K562 (cell line): ENCODE measurements at regions not wholly inside any gene's neighbourhood (a gene's known extent, or its start where the extent isn't known, plus 50 kb on each side); places are given as distances from the start of the nearest gene placed in this dataset.
A peak's percentile ranks its signal among the peaks of the same experiment; 100 is the strongest.

Source experiments
- ARID1B ChIP-seq: fragments of 450-650 bp; IDR thresholded peaks from 2 replicates; pipeline ENCODE4 v1.6.1; 2016; ENCODE audit warnings: antibody characterized with exemption, mild to moderate bottlenecking, inconsistent platforms
- CTBP1 ChIP-seq: fragments of 450-650 bp; IDR thresholded peaks from 2 replicates; pipeline ENCODE4 v1.6.1; 2016; ENCODE audit warnings: borderline replicate concordance
- CXXC5 ChIP-seq: fragments of 250-450 bp; sonication (Bioruptor Pico); IDR thresholded peaks from 2 replicates; pipeline ENCODE4 v1.8.0; 2022; ENCODE audit warnings: inconsistent platforms, mild to moderate bottlenecking, moderate library complexity
- GTF2A2 ChIP-seq: IDR thresholded peaks from 2 replicates; pipeline ENCODE4 v1.6.1; 2016; ENCODE audit warnings: mild to moderate bottlenecking, missing genetic modification characterization, missing compliant biosample characterization
- L3MBTL2 ChIP-seq: fragments of 450-650 bp; IDR thresholded peaks from 2 replicates; pipeline ENCODE4 v1.6.1; 2016; ENCODE audit warnings: mild to moderate bottlenecking, moderate library complexity
- NR2C2 ChIP-seq, 2 experiments: fragments of 200-800 bp in 1 of 2; sonication (Bioruptor generic) in 1 of 2; sonication (generic) in 1 of 2; formaldehyde crosslinking in 1 of 2; IDR thresholded peaks; 2 replicates each; pipeline versions ENCODE4 v1.6.1 to v1.8.0; 2016 to 2022; ENCODE audit warnings: mild to moderate bottlenecking in 1 of 2, missing compliant biosample characterization in 1 of 2, missing genetic modification characterization in 1 of 2, missing genetic modification reagents in 1 of 2
- NRF1 ChIP-seq, 2 experiments: fragments of 450-650 bp; IDR thresholded peaks in 1 of 2; conservative IDR thresholded peaks in 1 of 2; 2 replicates each; pipeline ENCODE4 v1.6.1; 2014; ENCODE audit warnings: mild to moderate bottlenecking in 2 of 2
- STAT5B ChIP-seq: fragments of 250-450 bp; sonication (Bioruptor Pico); IDR thresholded peaks from 2 replicates; pipeline ENCODE4 v1.8.0; 2021; ENCODE audit warnings: mild to moderate bottlenecking, inconsistent platforms
- TAL1 ChIP-seq: fragments of 450-650 bp; IDR thresholded peaks from 2 replicates; pipeline ENCODE4 v1.6.1; 2016; ENCODE audit warnings: mild to moderate bottlenecking
- ZNF384 ChIP-seq: IDR thresholded peaks from 2 replicates; pipeline ENCODE4 v1.6.1; 2012; ENCODE audit warnings: low read depth, low read length, improper control_type of control experiment
- TF ChIP-seq, protein P1 (sequence below): fragments of 250-450 bp; sonication (Bioruptor Pico); IDR thresholded peaks from 2 replicates; pipeline ENCODE4 v1.5.0; 2021
- TF ChIP-seq, protein P2 (sequence below): fragments of 200-800 bp; sonication (Bioruptor generic); IDR thresholded peaks from 2 replicates; pipeline ENCODE4 v1.6.1; 2017; ENCODE audit warnings: missing genetic modification characterization, missing compliant biosample characterization
- TF ChIP-seq, protein P3 (sequence below): fragments of 250-450 bp; sonication (Bioruptor Pico); IDR thresholded peaks from 2 replicates; pipeline ENCODE4 v1.5.0; 2021; ENCODE audit warnings: mild to moderate bottlenecking, moderate library complexity
- TF ChIP-seq, protein P4 (sequence below): fragments of 450-650 bp; conservative IDR thresholded peaks from 2 replicates; pipeline ENCODE4 v1.6.1; 2016; ENCODE audit warnings: missing genetic modification characterization, low read depth, mild to moderate bottlenecking, missing compliant biosample characterization, moderate library complexity

DNA sequence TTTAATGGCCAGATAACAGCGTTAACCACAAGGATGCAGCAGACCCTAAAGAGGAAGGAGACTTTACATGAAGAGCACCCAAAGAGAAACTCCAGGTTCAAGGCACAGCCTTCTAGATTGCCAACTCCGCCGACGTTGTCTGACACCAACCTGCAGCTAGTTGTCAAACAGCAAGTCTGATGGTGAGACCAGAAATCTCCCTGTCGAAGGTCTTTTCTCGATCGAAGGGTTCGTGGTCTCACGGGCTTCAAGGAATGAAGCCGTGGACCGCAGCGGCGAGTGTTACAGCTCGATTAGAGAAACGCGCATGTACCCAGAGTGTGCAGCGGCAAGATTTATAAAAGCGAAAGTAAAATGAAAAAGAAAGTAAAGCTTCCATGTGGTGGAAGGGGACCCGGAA is 656.3 kb downstream of the XIRP2 start (continued):
- no peak for TF ChIP-seq GTF2A2 (tag)
- TF ChIP-seq L3MBTL2: peak; percentile 59
- peak; percentile 44; the same call in 1 of the 2 replicates for TF ChIP-seq ZNF384
- TF ChIP-seq CTBP1: 0 out of 2 replicates have a peak, but pooled peaks have one; percentile 30
- TF ChIP-seq, protein P1, sequence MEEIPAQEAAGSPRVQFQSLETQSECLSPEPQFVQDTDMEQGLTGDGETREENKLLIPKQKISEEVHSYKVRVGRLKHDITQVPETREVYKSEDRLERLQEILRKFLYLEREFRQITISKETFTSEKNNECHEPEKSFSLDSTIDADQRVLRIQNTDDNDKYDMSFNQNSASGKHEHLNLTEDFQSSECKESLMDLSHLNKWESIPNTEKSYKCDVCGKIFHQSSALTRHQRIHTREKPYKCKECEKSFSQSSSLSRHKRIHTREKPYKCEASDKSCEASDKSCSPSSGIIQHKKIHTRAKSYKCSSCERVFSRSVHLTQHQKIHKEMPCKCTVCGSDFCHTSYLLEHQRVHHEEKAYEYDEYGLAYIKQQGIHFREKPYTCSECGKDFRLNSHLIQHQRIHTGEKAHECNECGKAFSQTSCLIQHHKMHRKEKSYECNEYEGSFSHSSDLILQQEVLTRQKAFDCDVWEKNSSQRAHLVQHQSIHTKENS (CRISPR knock-in tag): no peak
- TF ChIP-seq STAT5B: no peak
- TF ChIP-seq, protein P2, sequence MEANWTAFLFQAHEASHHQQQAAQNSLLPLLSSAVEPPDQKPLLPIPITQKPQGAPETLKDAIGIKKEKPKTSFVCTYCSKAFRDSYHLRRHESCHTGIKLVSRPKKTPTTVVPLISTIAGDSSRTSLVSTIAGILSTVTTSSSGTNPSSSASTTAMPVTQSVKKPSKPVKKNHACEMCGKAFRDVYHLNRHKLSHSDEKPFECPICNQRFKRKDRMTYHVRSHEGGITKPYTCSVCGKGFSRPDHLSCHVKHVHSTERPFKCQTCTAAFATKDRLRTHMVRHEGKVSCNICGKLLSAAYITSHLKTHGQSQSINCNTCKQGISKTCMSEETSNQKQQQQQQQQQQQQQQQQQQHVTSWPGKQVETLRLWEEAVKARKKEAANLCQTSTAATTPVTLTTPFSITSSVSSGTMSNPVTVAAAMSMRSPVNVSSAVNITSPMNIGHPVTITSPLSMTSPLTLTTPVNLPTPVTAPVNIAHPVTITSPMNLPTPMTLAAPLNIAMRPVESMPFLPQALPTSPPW: no peak
- TF ChIP-seq NR2C2 (CRISPR knock-in tag; IDR thresholded peaks at IDR 0.05): no peak
- peak; percentile 47; the same call in 1 of the 2 replicates for TF ChIP-seq NR2C2 (tag; IDR thresholded peaks at IDR 0.05)
- TF ChIP-seq, protein P3, sequence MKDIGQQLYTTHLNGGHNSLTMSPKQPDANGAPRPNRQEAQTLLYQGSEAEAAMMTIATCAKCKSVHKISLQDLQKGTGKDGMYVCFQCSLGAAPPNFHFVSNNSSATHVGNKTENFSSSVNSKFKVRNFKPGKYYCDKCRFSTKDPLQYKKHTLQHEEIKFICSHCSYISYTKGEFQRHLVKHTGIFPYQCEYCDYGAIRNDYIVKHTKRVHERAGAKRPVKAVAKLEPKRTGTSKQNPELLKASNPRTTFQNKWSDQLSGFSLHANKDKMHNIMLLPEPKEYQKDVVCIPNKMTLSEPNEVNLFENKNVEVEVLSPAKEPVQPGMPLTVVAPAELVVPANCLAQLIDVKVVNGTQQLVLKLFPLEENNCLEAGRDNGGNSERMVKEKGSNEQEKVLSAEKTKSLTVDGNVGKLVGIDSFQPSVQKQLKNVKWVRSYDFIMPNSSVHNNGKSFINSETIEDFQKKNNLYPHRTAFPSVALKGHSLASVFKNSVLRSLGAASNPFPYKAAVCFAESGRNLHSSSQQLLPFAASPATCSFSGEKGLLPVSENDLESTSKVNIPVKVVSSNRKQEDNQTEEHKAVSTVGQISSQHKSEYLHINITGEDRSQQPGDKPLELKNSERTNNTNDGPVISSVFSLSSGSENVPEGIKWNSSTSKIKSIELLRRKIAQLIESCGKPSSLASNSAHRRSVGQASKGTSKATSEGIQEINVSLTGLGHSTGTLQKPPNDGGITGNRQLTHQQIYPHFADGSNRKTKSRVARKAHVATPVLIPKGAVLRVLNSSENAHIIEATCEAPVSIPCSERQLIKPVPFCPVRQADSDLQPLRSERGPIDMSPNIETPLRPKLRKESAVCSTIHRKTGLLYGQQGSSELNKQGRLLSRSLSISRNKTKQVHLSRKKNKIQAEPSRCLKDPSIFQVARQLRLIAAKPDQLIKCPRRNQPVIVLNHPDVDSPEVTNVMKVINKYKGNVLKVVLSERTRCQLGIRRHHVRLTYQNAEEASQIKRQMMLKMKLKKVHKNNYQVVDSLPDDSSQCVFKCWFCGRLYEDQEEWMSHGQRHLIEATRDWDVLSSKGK (CRISPR knock-in tag): no peak
- TF ChIP-seq CXXC5: peak; percentile 57
- TF ChIP-seq, protein P4, sequence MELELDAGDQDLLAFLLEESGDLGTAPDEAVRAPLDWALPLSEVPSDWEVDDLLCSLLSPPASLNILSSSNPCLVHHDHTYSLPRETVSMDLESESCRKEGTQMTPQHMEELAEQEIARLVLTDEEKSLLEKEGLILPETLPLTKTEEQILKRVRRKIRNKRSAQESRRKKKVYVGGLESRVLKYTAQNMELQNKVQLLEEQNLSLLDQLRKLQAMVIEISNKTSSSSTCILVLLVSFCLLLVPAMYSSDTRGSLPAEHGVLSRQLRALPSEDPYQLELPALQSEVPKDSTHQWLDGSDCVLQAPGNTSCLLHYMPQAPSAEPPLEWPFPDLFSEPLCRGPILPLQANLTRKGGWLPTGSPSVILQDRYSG: 0 out of 2 replicates have a peak, but pooled peaks have one; percentile 54
- peak; percentile 51; the same call in 1 of the 2 replicates for TF ChIP-seq TAL1
- peak; percentile 42 to 43; a peak in 2 of 4 replicates for TF ChIP-seq NRF1 (conservative IDR thresholded peaks at IDR 0.05 in 1 of 2, IDR thresholded peaks at IDR 0.05 in 1 of 2)
- TF ChIP-seq ARID1B: 0 out of 2 replicates have a peak, but pooled peaks have one; percentile 15
